OCI-LY1 (cell line): ENCODE measurements at regions not wholly inside any gene's neighbourhood (a gene's known extent, or its start where the extent isn't known, plus 50 kb on each side); places are given as distances from the start of the nearest gene placed in this dataset.

Experiments used
- H2AFZ ChIP-seq: fragments of 200-600 bp; sonication (generic), shearing (Covaris generic); 2 replicates; pipeline ENCODE4 v1.6.0; 2014; ENCODE audit warnings: antibody characterized with exemption, mild to moderate bottlenecking, low read length
- H3F3A ChIP-seq: fragments of 200-600 bp; sonication (generic), shearing (Covaris generic); 2 replicates; pipeline ENCODE4 v1.6.0; 2014; ENCODE audit warnings: mild to moderate bottlenecking, antibody characterized with exemption, low read length, moderate library complexity; ENCODE audit not compliant: insufficient read depth
- H3K27ac ChIP-seq: fragments of 200-600 bp; sonication (generic); 2 replicates; pipeline ENCODE4 v1.5.1; 2014; ENCODE audit warnings: low read length, mixed run types, mild to moderate bottlenecking, low read depth; ENCODE audit not compliant: poor library complexity, severe bottlenecking
- H3K27me3 ChIP-seq: fragments of 200-600 bp; sonication (generic); 2 replicates; pipeline ENCODE4 v1.6.0; 2014; ENCODE audit warnings: antibody characterized with exemption, mild to moderate bottlenecking, low read length, moderate library complexity; ENCODE audit not compliant: insufficient read depth
- H3K36me3 ChIP-seq: fragments of 200-600 bp; sonication (generic); 2 replicates; pipeline ENCODE4 v1.6.1; 2014; ENCODE audit warnings: mild to moderate bottlenecking, antibody characterized with exemption, low read length, moderate library complexity, mixed read lengths; ENCODE audit not compliant: insufficient read depth
- H3K4me1 ChIP-seq: fragments of 200-600 bp; sonication (generic); 2 replicates; pipeline ENCODE4 v1.5.1; 2014; ENCODE audit warnings: mild to moderate bottlenecking, low read length, moderate library complexity; ENCODE audit not compliant: insufficient read depth, severe bottlenecking
- H3K4me2 ChIP-seq: fragments of 200-600 bp; sonication (generic), shearing (Covaris generic); 2 replicates; pipeline ENCODE4 v1.6.1; 2014; ENCODE audit warnings: low read length
- H3K4me3 ChIP-seq: fragments of 200-600 bp; sonication (generic); 2 replicates; pipeline ENCODE4 v1.5.1; 2014; ENCODE audit warnings: low read length, low read depth, mild to moderate bottlenecking, mixed read lengths; ENCODE audit not compliant: poor library complexity, severe bottlenecking
- H3K79me2 ChIP-seq: fragments of 200-600 bp; shearing (Covaris generic); 2 replicates; pipeline ENCODE4 v1.6.1; 2016; ENCODE audit warnings: mixed run types, low read length, mixed read lengths; ENCODE audit not compliant: insufficient read depth
- H3K9ac ChIP-seq: fragments of 200-600 bp; sonication (generic), shearing (Covaris generic); 2 replicates; pipeline ENCODE4 v1.6.1; 2014; ENCODE audit warnings: mild to moderate bottlenecking, low read length, mixed read lengths
- H3K9me2 ChIP-seq: fragments of 200-600 bp; sonication (generic), shearing (Covaris generic); 2 replicates; pipeline ENCODE4 v1.6.1; 2014; ENCODE audit warnings: low read depth, mild to moderate bottlenecking, low read length, mixed read lengths
- H3K9me3 ChIP-seq: fragments of 200-600 bp; shearing (Covaris generic); 2 replicates; pipeline ENCODE4 v1.6.1; 2014; ENCODE audit warnings: low read length, mixed read lengths
- H4K20me1 ChIP-seq: fragments of 200-600 bp; sonication (generic), shearing (Covaris generic); 2 replicates; pipeline ENCODE4 v1.6.0; 2016; ENCODE audit warnings: mild to moderate bottlenecking, low read length; ENCODE audit not compliant: insufficient read depth
- EZH2 ChIP-seq: fragments of 200-600 bp; sonication (generic), shearing (Covaris generic); IDR thresholded peaks from 2 replicates; pipeline ENCODE4 v1.8.0; 2017; ENCODE audit warnings: borderline replicate concordance, mixed run types, mild to moderate bottlenecking, antibody characterized with exemption, low read length, moderate library complexity, mixed read lengths
- TF ChIP-seq, protein P1 (sequence below): fragments of 200-600 bp; sonication (generic), shearing (Covaris generic); IDR thresholded peaks from 2 replicates; pipeline ENCODE4 v1.5.1; 2017; ENCODE audit warnings: mild to moderate bottlenecking, antibody characterized with exemption, low read length, moderate library complexity, mixed read lengths

DNA sequence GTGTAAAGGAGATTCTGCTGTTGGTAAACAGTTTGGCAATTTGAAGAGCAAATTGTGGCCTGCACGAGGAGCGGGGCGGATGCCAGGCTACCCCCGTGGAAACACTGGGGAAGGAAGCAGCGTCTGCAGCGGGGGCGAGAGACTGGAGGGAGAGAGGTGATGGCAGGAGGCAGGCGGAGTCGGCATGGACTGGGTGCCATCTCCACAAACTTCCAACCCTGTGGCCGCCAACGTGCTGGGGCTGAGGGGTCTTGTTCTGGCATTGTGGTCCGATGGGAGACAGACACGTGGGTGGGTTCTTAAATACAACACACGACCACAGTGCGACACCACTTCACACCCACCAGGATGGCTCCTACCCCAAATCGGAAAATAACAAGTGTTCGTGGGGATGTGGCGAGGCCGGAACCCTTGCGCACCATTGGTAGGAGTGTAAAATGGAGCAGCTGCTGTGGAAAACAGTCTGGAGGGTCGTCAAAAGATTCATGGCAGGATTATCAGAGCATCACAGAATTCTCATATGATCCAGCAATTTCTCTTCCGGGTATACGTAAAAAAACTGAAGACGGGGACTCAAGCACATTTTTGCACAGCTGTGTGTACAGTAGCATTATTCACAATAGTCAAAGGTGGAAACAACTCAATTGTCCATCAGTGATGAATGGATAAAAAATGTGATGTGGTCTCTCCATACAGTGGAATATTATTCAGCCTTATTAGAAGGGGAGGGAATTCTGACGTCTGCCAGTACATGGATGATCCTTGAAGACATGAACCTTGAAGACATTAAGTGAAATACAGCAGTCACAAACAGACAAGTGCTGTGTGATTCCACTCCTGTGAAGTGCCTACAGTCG, 82.4 kb upstream of the HPCAL1 start:
- Histone ChIP-seq H3K4me1 (no peaks in the 10 kb centered on the region), H3F3A (no peaks in the 10 kb centered on the region), H3K79me2 (no peaks in the 10 kb centered on the region), H3K4me3 (no peak overlapping the region), H3K4me2 (no peak overlapping the region), H3K36me3 (no peaks in the 10 kb centered on the region), H3K27me3 (no peaks in the 10 kb centered on the region; the same call in 1 of the 2 replicates), H3K9ac (no peak overlapping the region), H3K9me2 (no peaks in the 10 kb centered on the region), H3K27ac (no peak overlapping the region), H3K9me3 (no peaks in the 10 kb centered on the region), H2AFZ (no peak overlapping the region), H4K20me1 (no peaks in the 10 kb centered on the region)
- TF ChIP-seq, protein P1, sequence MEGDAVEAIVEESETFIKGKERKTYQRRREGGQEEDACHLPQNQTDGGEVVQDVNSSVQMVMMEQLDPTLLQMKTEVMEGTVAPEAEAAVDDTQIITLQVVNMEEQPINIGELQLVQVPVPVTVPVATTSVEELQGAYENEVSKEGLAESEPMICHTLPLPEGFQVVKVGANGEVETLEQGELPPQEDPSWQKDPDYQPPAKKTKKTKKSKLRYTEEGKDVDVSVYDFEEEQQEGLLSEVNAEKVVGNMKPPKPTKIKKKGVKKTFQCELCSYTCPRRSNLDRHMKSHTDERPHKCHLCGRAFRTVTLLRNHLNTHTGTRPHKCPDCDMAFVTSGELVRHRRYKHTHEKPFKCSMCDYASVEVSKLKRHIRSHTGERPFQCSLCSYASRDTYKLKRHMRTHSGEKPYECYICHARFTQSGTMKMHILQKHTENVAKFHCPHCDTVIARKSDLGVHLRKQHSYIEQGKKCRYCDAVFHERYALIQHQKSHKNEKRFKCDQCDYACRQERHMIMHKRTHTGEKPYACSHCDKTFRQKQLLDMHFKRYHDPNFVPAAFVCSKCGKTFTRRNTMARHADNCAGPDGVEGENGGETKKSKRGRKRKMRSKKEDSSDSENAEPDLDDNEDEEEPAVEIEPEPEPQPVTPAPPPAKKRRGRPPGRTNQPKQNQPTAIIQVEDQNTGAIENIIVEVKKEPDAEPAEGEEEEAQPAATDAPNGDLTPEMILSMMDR, result no peak
- no peak for TF ChIP-seq EZH2

DNA sequence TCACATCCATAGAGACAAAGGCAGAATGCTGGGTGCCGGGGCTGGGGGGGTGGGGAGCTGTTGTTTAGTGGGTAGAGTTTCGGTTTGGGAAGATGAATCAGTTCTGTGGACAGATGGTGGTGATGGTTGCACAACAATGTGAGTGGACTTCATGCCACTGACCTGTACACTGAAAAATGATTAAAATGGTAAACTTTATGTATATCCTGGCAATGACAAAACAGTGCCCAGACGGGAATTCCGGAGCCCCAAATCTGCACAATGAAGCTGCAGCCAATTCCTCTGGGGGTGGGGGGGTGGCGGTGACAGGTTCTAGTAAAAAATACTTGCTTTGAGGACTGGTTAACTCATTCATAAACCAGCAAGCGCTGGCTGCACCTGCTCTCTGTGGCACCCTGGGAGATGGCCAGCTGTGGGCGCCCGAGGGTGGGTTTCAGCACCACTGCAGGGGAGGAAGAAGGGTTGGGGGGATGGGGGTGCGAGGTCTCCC, 81.8 kb upstream of the HPCAL1 start:
- Histone ChIP-seq H3K9ac (no peak overlapping the region), H3K36me3 (no peaks in the 10 kb centered on the region), H3K4me3 (no peak overlapping the region), H3K9me3 (no peaks in the 10 kb centered on the region), H2AFZ (no peak overlapping the region), H3K79me2 (no peaks in the 10 kb centered on the region), H3F3A (no peaks in the 10 kb centered on the region), H3K9me2 (no peaks in the 10 kb centered on the region), H3K27ac (no peak overlapping the region), H3K27me3 (no peaks in the 10 kb centered on the region; the same call in 1 of the 2 replicates), H3K4me1 (no peaks in the 10 kb centered on the region), H4K20me1 (no peaks in the 10 kb centered on the region), H3K4me2 (no peak overlapping the region)
- TF ChIP-seq EZH2, result no peak
- TF ChIP-seq, protein P1, result peak; percentile 28; the same call in 1 of the 2 replicates

DNA sequence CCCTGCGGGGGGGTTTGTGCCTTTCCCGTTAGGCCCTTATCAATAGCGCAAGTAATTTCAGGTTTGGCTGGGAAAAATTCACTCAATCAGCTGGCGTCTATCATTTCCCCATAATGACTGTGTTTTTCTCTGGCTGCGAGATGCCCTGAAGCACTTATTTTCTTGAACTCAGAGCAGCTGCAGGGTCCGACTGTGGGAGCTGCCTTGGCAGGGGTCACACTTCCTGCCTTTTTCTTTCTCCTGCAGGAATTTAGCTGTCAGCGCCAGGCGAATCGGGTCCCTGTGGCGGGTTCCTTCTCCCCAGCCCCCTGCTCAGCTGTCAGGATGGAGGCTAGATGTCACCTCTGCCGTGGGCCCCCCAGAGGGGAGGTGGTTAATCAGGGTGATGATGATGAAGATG, 81.3 kb upstream of the HPCAL1 start:
- Histone ChIP-seq H3F3A (no peaks in the 10 kb centered on the region), H3K9me3 (no peaks in the 10 kb centered on the region), H4K20me1 (no peaks in the 10 kb centered on the region), H3K4me1 (no peaks in the 10 kb centered on the region), H3K27me3 (no peaks in the 10 kb centered on the region; the same call in 1 of the 2 replicates), H3K36me3 (no peaks in the 10 kb centered on the region), H3K9ac (no peak overlapping the region), H3K9me2 (no peaks in the 10 kb centered on the region), H3K79me2 (no peaks in the 10 kb centered on the region), H3K27ac (no peak overlapping the region), H2AFZ (no peak overlapping the region), H3K4me3 (no peak overlapping the region), H3K4me2 (no peak overlapping the region)
- TF ChIP-seq, protein P1, result no peak
- TF ChIP-seq EZH2, result no peak
